ENCODE measurements at regions not wholly inside any gene's neighbourhood (a gene's known extent, or its start where the extent isn't known, plus 50 kb on each side); places are given as distances from the start of the nearest gene placed in this dataset.

DNA sequence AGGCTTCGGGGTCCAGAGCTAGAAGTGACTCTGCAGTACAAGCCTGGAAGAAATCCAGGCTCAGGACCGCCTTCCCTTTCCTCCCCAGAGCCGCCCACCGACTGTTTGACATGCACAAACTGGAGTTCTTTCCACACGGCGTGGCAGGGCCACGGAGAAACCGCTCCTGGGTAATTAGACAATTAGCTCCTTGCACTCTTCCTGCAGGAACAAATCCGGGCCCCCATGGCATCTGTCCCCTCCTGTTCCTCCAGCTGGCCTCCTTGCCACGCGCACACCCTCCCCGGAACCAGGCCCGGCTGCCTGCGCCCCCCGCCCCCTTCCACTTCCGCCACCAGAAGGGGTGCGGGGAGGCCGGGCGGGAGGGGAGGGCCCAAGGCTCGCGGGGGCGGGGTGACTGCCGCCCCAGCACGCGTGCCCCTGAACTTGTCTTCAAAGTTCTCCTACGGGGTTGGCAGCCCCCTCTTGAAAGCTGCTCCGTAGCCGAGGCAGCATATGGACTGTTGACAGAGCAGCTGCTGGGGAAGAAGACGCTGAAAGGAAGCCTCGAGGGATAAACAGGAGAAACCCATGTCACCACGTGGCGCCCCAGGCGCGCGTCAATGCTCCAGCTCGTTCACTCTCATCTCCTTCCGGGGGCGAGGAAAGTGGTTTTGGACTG lies 74.3 kb downstream of the SEC61B start:
- Histone ChIP-seq H3K4me3 (ENCODE audit: low read depth, low read length, poor library complexity, severe bottlenecking) (no peak overlapping the region), H2AFZ (ENCODE audit: low read length) (no peak overlapping the region), H3K9ac (ENCODE audit: low read length) (no peak overlapping the region), H3K4me2 (ENCODE audit: low read length) (no peak overlapping the region), H3F3A (ENCODE audit: insufficient read depth, low read length) (no peaks in the 10 kb centered on the region), H3K9me2 (ENCODE audit: low read depth, low read length) (no peaks in the 10 kb centered on the region), H3K27me3 (ENCODE audit: insufficient read depth, low read length) (no peaks in the 10 kb centered on the region), H3K79me2 (ENCODE audit: insufficient read depth, low read length) (no peaks in the 10 kb centered on the region), H3K36me3 (ENCODE audit: insufficient read depth, low read length) (no peaks in the 10 kb centered on the region), H4K20me1 (ENCODE audit: insufficient read depth, low read length) (no peaks in the 10 kb centered on the region), H3K9me3 (ENCODE audit: low read length) (no peaks in the 10 kb centered on the region), H3K27ac (ENCODE audit: low read depth, low read length, poor library complexity, severe bottlenecking) (no peak overlapping the region), H3K4me1 (ENCODE audit: insufficient read depth, low read length, severe bottlenecking) (no peaks in the 10 kb centered on the region)
- TF ChIP-seq EZH2 (IDR thresholded peaks at IDR 0.05; ENCODE audit: borderline replicate concordance, low read length), result no peak
- TF ChIP-seq, protein P1, sequence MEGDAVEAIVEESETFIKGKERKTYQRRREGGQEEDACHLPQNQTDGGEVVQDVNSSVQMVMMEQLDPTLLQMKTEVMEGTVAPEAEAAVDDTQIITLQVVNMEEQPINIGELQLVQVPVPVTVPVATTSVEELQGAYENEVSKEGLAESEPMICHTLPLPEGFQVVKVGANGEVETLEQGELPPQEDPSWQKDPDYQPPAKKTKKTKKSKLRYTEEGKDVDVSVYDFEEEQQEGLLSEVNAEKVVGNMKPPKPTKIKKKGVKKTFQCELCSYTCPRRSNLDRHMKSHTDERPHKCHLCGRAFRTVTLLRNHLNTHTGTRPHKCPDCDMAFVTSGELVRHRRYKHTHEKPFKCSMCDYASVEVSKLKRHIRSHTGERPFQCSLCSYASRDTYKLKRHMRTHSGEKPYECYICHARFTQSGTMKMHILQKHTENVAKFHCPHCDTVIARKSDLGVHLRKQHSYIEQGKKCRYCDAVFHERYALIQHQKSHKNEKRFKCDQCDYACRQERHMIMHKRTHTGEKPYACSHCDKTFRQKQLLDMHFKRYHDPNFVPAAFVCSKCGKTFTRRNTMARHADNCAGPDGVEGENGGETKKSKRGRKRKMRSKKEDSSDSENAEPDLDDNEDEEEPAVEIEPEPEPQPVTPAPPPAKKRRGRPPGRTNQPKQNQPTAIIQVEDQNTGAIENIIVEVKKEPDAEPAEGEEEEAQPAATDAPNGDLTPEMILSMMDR (IDR thresholded peaks at IDR 0.05; ENCODE audit: low read length), result no peak

DNA sequence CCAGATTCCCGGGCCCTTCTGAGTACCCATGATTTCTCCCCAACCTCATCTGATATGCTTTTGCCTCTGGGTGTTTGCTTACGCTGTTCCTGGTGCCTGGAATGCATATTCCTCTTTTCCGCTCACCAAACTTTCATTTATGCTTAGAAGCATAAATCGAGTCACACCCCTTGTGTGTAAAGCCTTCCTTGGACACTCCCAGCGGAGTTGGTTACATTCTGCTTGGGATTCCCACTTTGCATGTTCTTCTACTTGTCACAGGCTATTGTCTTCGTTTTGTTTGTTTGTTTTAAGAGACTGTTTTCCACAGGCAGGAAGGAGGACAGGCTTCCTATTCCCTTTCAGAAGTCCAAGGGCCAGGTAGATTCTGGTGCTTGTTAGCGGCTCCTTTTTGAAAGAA lies 76.5 kb downstream of the SEC61B start:
- Histone ChIP-seq H2AFZ (ENCODE audit: low read length) (no peak overlapping the region), H3K36me3 (ENCODE audit: insufficient read depth, low read length) (no peaks in the 10 kb centered on the region), H3K27ac (ENCODE audit: low read depth, low read length, poor library complexity, severe bottlenecking) (no peak overlapping the region), H3K4me2 (ENCODE audit: low read length) (no peak overlapping the region), H3F3A (ENCODE audit: insufficient read depth, low read length) (no peaks in the 10 kb centered on the region), H3K27me3 (ENCODE audit: insufficient read depth, low read length) (no peaks in the 10 kb centered on the region), H3K9me2 (ENCODE audit: low read depth, low read length) (no peaks in the 10 kb centered on the region), H3K4me3 (ENCODE audit: low read depth, low read length, poor library complexity, severe bottlenecking) (no peak overlapping the region), H3K9ac (ENCODE audit: low read length) (no peak overlapping the region), H4K20me1 (ENCODE audit: insufficient read depth, low read length) (no peaks in the 10 kb centered on the region), H3K9me3 (ENCODE audit: low read length) (no peaks in the 10 kb centered on the region), H3K4me1 (ENCODE audit: insufficient read depth, low read length, severe bottlenecking) (no peaks in the 10 kb centered on the region), H3K79me2 (ENCODE audit: insufficient read depth, low read length) (no peaks in the 10 kb centered on the region)
- TF ChIP-seq, protein P1 (IDR thresholded peaks at IDR 0.05; ENCODE audit: low read length), result no peak

DNA sequence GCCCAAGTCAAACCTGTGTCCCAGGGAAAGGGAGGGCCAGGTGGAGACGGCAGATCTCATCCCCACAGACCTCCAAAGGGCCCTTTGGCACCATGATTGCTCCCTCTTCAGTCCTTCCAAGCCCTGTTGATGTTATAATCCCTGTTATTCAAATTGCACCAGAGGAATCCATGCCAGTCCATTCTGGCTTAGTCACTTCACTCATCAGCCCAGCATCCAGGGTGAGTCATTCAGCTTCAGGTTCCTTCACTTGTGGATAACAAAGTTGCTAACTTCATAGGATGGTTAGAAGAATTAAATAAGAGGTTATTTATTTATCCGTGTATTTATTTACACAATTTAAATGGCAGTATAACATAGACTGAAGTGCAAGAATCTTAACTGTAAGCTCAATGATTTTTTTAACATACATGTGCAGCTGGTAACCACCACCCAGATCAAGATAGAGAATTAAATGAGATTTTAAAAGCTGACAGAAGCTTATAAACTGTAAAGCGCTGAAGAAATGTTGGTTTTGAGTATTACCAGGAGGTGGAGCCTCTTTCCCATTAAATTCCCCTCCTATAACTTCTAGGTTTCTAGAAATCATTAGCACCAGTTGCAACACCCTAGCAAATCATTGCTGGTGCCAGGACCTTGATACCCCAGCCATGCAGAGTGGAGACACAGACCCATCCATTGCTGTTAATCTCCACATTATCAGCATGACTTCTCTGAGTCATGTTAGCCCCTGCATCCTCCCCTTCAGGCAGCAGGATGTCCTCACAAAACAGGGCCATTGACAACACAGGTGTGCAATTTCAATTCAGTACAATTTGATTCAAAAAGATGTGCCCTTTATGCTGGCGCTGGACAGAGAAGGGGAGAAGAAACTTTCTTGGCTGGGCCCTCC lies 77.4 kb downstream of the SEC61B start:
- Histone ChIP-seq H3K36me3 (ENCODE audit: insufficient read depth, low read length) (no peaks in the 10 kb centered on the region), H3K4me3 (ENCODE audit: low read depth, low read length, poor library complexity, severe bottlenecking) (no peak overlapping the region), H3K9ac (ENCODE audit: low read length) (no peak overlapping the region), H3K27ac (ENCODE audit: low read depth, low read length, poor library complexity, severe bottlenecking) (no peak overlapping the region), H2AFZ (ENCODE audit: low read length) (no peak overlapping the region), H3K9me2 (ENCODE audit: low read depth, low read length) (no peaks in the 10 kb centered on the region), H3K9me3 (ENCODE audit: low read length) (no peaks in the 10 kb centered on the region), H3K4me1 (ENCODE audit: insufficient read depth, low read length, severe bottlenecking) (no peaks in the 10 kb centered on the region), H3K27me3 (ENCODE audit: insufficient read depth, low read length) (no peaks in the 10 kb centered on the region), H4K20me1 (ENCODE audit: insufficient read depth, low read length) (no peaks in the 10 kb centered on the region), H3K79me2 (ENCODE audit: insufficient read depth, low read length) (no peaks in the 10 kb centered on the region), H3K4me2 (ENCODE audit: low read length) (no peak overlapping the region), H3F3A (ENCODE audit: insufficient read depth, low read length) (no peaks in the 10 kb centered on the region)
- no peak for TF ChIP-seq EZH2 (IDR thresholded peaks at IDR 0.05; ENCODE audit: borderline replicate concordance, low read length)
- TF ChIP-seq, protein P1 (IDR thresholded peaks at IDR 0.05; ENCODE audit: low read length), result peak; percentile 21; the same call in 1 of the 2 replicates
